HG03558 (cell line): ENCODE measurements at regions not wholly inside any gene's neighbourhood (a gene's known extent, or its start where the extent isn't known, plus 50 kb on each side); places are given as distances from the start of the nearest gene placed in this dataset.
"Not testable (repeated sequence)": the region's sequence is repeated elsewhere in the genome, so short reads cannot be mapped to it uniquely, and the experiment has no call there.

Experiments
- ATAC-seq: cut with Tn5 transposase; IDR thresholded peaks from one replicate; pipeline ENCODE4 v1.9.1; 2021; ENCODE audit warnings: moderate number of reproducible peaks; ENCODE audit not compliant: unreplicated experiment; ENCODE audit errors: extremely low read depth

DNA sequence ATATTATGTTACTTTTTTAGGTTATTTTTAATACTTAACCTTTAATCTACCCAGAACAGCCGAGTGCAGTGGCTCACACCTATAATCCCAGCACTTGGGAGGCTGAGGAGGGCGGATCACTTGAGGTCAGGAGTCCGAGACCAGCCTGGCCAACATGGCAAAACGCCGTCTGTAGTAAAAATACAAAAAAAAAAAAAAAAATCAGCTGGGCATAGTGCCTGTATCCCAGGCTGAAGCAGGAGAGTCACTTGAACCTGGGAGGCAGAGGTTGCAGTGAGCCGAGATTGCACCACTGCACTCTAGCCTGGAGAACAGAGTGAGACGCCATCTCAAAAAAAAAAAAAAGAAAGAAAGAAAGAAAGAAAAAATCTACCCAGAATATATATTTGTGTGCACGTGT is 939.8 kb downstream of the TYW1 start:
- ATAC-seq = not testable (repeated sequence)

- ATAC-seq = no peak
Measured at GRCh38 chr7:67940400-67940799, 943.8 kb downstream of the TYW1 start.

DNA sequence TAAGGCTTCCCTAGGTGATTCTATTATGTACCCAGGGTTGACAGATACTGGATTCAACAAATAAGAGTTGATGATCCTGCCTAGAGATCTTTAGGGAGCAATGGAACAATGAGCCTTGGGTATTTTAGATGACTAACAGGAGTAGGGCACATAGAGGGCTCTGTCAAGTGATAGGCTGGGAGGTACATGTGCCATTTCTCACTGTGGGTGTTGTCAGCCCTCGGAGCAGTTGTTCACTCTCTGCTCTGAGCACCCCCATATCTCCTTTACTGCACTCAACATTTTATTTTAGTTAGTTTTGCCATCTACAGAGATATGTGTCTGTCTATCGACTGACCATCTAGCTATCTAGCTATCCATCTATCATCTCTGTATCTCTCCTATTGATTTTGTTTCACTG is 950.6 kb downstream of the TYW1 start:
- no peak for ATAC-seq

GRCh38 chr7:67947646-67948045 is 951.0 kb downstream of the TYW1 start:
- no peak for ATAC-seq

DNA sequence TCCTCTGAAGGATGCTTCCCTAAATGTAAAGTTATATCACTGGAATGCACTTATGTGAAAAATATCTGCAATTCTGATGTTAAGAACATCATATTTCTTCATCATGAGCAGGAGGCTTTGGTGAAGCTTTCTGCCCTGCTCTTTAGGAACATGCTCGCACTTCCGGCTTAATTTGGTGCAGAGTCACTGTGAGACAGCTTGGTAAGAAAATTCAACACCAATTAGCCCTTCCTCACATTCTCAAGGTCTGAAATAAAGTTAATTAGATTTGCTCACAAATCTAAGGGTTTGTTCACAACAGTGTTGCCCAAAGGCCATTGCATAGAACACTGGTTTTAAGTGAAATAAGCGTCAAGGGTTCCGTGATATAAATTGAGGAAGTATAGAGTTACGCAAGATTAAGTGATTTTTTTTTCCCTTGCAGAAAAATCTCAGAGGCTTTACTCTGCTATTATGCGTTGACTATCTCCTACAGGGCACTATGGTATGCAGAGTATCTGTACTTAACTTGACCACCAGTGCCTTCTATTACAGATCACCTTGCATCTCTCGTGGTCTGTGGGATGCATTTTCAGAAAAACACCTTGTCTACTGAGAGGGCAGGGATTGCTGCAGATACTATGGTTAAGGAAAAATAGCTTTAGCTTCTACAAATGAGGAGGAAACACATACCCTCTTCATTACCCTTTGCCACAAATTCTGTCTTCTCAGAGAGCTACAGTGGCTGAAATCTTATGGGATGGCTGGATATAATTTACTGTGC is 953.9 kb downstream of the TYW1 start:
- no peak for ATAC-seq

- no peak for ATAC-seq
Measured at GRCh38 chr7:67955061-67955460, 958.4 kb downstream of the TYW1 start.

DNA sequence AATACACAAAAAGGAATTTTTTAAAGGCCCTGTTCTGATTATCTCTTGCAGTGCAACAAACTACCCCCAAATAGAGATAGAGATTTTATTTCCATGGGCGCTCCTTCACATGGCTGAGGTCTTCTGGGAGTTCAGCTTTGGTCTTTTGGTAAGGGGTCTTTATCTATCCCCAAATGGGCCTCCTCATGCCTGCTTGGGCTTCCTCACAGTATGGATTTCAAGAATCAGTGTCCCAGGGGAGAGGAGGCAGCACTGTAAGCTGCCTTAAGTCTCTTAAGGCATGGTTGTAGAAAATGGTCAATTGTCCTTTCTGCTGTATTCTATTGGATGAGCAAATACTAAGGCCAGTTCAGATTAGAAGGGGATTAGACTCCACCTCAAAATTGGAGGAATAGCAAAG is 966.2 kb downstream of the TYW1 start:
- ATAC-seq = no peak

GRCh38 chr7:67976490-67976889 is 979.9 kb downstream of the TYW1 start:
- no peak for ATAC-seq

DNA sequence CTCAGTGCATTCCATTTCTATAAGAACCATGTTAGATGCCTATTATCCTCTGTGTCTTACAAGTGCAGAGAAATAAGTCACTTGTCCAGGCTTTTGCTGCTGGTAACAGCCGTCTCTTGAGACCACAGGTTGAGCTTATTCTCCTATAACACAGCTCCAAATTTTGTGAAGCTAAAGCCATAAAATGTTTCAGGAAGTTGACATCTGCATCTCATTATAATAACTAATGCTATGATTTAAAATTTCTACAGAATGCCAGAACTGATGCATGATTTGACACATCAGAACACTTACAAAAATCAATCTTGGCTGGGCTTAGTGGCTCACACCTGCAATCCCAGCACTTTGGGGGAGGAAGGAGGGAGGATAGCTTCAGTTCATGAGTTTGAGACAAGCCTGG is 986.9 kb downstream of the TYW1 start:
- no peak for ATAC-seq

- ATAC-seq = no peak
Measured at GRCh38 chr7:67984326-67984725, 987.7 kb downstream of the TYW1 start.

GRCh38 chr7:67989142-67989541 is 992.5 kb downstream of the TYW1 start:
- ATAC-seq = no peak

- ATAC-seq = no peak
Measured at GRCh38 chr7:67990003-67990402, 993.4 kb downstream of the TYW1 start.

DNA sequence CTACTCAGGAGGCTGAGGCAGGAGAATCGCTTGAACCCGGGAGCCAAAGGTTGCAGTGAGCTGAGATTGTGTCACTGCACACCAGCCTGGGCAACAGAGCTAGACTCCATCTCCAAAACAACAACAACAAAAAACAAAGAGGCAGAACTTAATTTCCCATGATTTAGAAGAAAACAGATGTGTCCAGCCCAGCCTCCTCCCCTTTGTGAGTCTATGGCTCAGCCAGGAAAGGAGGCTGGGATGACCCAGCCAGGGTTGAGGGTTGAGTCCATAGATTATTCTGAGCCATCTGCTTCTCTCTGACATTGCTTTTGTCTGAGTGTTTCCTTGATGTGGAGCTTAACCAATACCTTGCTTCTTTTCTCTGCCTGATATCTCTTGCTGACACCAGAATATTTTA is 994.1 kb downstream of the TYW1 start:
- ATAC-seq = no peak

DNA sequence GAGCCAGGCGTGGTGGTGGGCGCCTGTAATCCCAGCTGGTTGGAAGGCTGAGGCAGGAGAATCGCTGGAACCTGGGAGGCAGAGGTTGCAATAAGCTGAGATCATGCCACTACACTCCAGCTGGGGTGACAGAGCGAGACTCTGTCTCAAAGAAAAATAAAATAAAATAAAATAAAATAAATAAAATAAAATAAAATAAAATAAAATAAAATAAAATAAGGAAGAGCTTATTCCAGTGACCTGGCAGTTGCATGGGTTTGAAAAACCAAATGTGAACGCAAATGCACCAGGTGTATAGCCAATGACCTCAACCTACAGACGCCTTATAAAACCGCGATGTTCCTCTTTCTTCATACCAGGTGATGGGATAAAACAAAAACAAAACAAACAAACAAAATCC is 995.7 kb downstream of the TYW1 start:
- ATAC-seq = no peak

DNA sequence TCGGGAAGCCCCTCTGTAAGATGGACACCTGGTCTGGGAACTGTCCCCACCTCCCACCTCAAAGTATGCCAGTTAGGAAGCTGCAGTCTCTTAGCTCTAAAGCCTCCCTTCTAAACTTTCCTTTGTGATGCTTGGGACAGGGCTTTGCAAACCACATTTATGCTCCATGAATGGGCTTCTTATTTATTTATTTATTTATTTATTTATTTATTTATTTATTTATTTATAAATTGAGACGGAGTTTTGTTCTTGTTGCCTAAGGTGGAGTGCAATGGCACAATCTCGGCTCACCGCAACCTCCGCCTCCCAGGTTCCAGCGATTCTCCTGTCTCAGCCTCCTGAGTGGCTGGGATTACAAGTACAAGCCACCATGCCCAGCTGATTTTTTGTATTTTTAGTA is 1009.4 kb downstream of the TYW1 start:
- ATAC-seq = no peak

DNA sequence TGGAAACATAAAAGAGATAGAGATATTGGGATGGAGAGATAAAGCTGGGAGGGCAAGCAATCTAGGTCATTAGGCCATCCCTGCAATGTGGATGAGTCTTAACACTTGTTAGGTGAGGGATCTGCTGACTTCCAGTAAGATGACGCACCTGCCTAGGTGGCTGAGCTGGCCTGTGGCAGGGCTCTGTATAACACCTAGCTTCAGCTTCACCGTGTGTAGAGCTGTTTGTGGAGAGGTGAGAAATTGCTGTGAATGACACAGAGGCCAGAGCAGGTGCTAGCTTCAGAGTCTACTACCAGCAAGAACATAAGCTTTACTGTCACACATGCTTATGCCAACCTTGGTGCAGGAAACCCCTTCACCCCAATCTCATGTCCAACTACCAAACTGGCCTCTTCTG is 1010.0 kb downstream of the TYW1 start:
- no peak for ATAC-seq

- ATAC-seq = no peak
Measured at GRCh38 chr7:68009716-68010115, 1013.1 kb downstream of the TYW1 start.

- ATAC-seq = no peak
Measured at GRCh38 chr7:68014031-68014736, 1017.6 kb downstream of the TYW1 start.

DNA sequence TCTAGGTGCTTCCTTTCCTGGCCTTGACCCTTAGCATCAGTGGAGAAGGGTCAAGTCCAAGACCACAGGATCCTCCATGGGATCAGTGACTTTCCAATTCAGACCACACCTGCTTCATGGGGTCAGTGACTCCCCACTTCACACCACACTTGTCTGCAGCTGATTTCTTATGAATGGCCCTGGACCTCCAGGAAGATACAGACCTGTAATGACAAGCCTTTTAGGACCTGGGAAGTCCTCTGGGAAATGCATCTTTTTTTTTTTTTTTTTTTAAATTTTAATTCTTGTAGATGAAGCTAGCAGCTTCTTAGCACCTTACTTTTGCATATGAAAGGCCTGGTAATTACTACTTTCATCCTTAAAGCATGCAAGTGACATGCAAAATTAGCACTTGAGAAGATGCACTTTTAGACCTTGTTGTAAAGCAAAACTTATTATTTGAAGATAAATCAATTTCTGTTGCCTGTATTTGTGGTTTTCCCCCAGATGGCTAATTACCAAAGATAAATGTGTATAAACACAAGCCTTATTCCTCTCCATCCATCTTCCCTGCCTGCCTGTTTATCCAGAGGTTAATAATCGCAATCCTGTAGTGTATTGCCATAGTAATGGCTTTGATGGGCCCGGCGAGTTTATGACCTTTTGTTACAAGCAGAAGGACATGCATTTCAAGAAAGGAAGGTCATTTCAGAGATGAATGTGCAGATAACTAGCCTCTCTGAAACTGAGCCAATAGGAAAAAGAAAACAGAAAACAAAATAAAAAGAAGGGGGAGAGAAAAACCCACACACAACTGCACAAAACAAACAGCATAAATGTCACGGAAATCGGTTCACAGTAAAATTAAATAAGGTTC is 1018.7 kb downstream of the TYW1 start:
- ATAC-seq = no peak

- ATAC-seq = no peak
Measured at GRCh38 chr7:68015978-68016532, 1019.4 kb downstream of the TYW1 start.

- no peak for ATAC-seq
Measured at GRCh38 chr7:68020102-68020501, 1023.5 kb downstream of the TYW1 start.
